ENCODE measurements at regions not wholly inside any gene's neighbourhood (a gene's known extent, or its start where the extent isn't known, plus 50 kb on each side); places are given as distances from the start of the nearest gene placed in this dataset.

- Histone ChIP-seq H3K9ac (replicated peaks; ENCODE audit: extremely low read depth, insufficient read depth, low read length) (no peak overlapping the region), H3K27ac (ENCODE audit: insufficient read depth, low read depth, low read length) (no peak overlapping the region), H2AFZ (ENCODE audit: low read depth, low read length) (no peak overlapping the region), H3K27me3 (ENCODE audit: control insufficient read depth in 2 of 2, insufficient read depth in 2 of 2, low read length in 2 of 2) (no peaks in the 10 kb centered on the region), H3K79me2 (ENCODE audit: control insufficient read depth, insufficient read depth, low read length) (no peaks in the 10 kb centered on the region), H4K20me1 (replicated peaks; ENCODE audit: control insufficient read depth, extremely low read depth, insufficient read depth, low read length) (no peaks in the 10 kb centered on the region), H3K9me3 (replicated peaks; ENCODE audit: control insufficient read depth, insufficient read depth, low read length) (no peaks in the 10 kb centered on the region), H3K4me1 (ENCODE audit: control insufficient read depth, extremely low read depth, insufficient read depth, low read length) (no peaks in the 10 kb centered on the region), H3K4me2 (ENCODE audit: insufficient read depth, low read length) (no peak overlapping the region), H3K36me3 (ENCODE audit: control insufficient read depth in 2 of 2, extremely low read depth in 1 of 2, insufficient read depth in 2 of 2, low read length in 2 of 2) (no peaks in the 10 kb centered on the region), H3K4me3 (replicated peaks in 1 of 3; ENCODE audit: insufficient read depth in 1 of 3, low read depth in 1 of 3, low read length in 3 of 3) (no peak overlapping the region), H3K9me1 (replicated peaks; ENCODE audit: control insufficient read depth, extremely low read depth, insufficient read depth, low read length) (no peaks in the 10 kb centered on the region)
- no peak for DNase-seq (ENCODE audit: low read depth, low spot score)
- dilution Hi-C loops (cut with MboI; ENCODE audit: extremely low pct_ligation_motif_present, low sequenced_read_pairs): no loop called here
- ChIA-PET POLR2A (no interaction called here), CTCF (interaction anchor here (1.4 kb wide), 1 partner anchor 34 kb away, joined by 3 read pairs; no protein-coding TSS in a partner anchor)
- intact Hi-C loops (cut with micrococcal nuclease): no loop called here
- BruUV-seq (replicated peaks): no TSS peak
- FAIRE-seq: no peak
- TF ChIP-seq MAX (IDR thresholded peaks at IDR 0.05; ENCODE audit: insufficient read depth, insufficient read length): no peak
- TF ChIP-seq POLR2AphosphoS5 (IDR thresholded peaks at IDR 0.05; ENCODE audit: insufficient read depth, low read depth, low read length): no peak
- TF ChIP-seq CTCF (IDR thresholded peaks at IDR 0.05; ENCODE audit: extremely low read depth in 1 of 2, insufficient read depth in 1 of 2, low read depth in 1 of 2, low read length in 2 of 2): no peak
- no peak for TF ChIP-seq MYC (IDR thresholded peaks at IDR 0.05; ENCODE audit: low read depth, low read length)
- TF ChIP-seq EZH2 (IDR thresholded peaks at IDR 0.05; ENCODE audit: borderline replicate concordance, low read depth, low read length, severe bottlenecking): no peak
Observed at GRCh38 chr3:184654375-184654774, 57.5 kb downstream of the MAGEF1 start.

- H3K4me1 ChIP-seq (ENCODE audit: control insufficient read depth, extremely low read depth, insufficient read depth, low read length): no peaks in the 10 kb centered on the region
- no peaks in the 10 kb centered on the region for H3K9me3 ChIP-seq (replicated peaks; ENCODE audit: control insufficient read depth, insufficient read depth, low read length)
- ChIA-PET POLR2A (no interaction called here), CTCF (interaction anchor here (0.6 kb wide), 1 partner anchor 734 kb away, joined by 3 read pairs; no protein-coding TSS in a partner anchor)
- DNase-seq (ENCODE audit: low read depth, low spot score) (no peak), FAIRE-seq (no peak)
- H3K4me3 ChIP-seq (replicated peaks in 1 of 3; ENCODE audit: insufficient read depth in 1 of 3, low read depth in 1 of 3, low read length in 3 of 3): no peak overlapping the region
- no peak overlapping the region for H3K4me2 ChIP-seq (ENCODE audit: insufficient read depth, low read length)
- intact Hi-C loops (cut with micrococcal nuclease) (no loop called here), dilution Hi-C loops (cut with MboI; ENCODE audit: extremely low pct_ligation_motif_present, low sequenced_read_pairs) (no loop called here)
- H2AFZ ChIP-seq (ENCODE audit: low read depth, low read length): no peak overlapping the region
- no peaks in the 10 kb centered on the region for H3K79me2 ChIP-seq (ENCODE audit: control insufficient read depth, insufficient read depth, low read length)
- H3K36me3 ChIP-seq (ENCODE audit: control insufficient read depth in 2 of 2, extremely low read depth in 1 of 2, insufficient read depth in 2 of 2, low read length in 2 of 2): no peaks in the 10 kb centered on the region
- BruUV-seq (replicated peaks): no TSS peak
- no peaks in the 10 kb centered on the region for H3K9me1 ChIP-seq (replicated peaks; ENCODE audit: control insufficient read depth, extremely low read depth, insufficient read depth, low read length)
- no peak overlapping the region for H3K27ac ChIP-seq (ENCODE audit: insufficient read depth, low read depth, low read length)
- no peak overlapping the region for H3K9ac ChIP-seq (replicated peaks; ENCODE audit: extremely low read depth, insufficient read depth, low read length)
- no peak for TF ChIP-seq MYC (IDR thresholded peaks at IDR 0.05; ENCODE audit: low read depth, low read length)
- no peaks in the 10 kb centered on the region for H4K20me1 ChIP-seq (replicated peaks; ENCODE audit: control insufficient read depth, extremely low read depth, insufficient read depth, low read length)
- no peaks in the 10 kb centered on the region for H3K27me3 ChIP-seq (ENCODE audit: control insufficient read depth in 2 of 2, insufficient read depth in 2 of 2, low read length in 2 of 2)
Observed at GRCh38 chr3:184652465-184652864, 59.4 kb downstream of the MAGEF1 start.
